Keratinocyte (primary cell): ENCODE measurements at regions not wholly inside any gene's neighbourhood (a gene's known extent, or its start where the extent isn't known, plus 50 kb on each side); places are given as distances from the start of the nearest gene placed in this dataset.

Experiments
- DNase-seq: peaks from one replicate; pipeline ENCODE4 v3.0.0-alpha.2; 2011; ENCODE audit warnings: low read depth, missing footprints, low spot score
- FAIRE-seq: peaks from 2 replicates; lab custom pipeline; 2011; peaks lifted over from hg19 to GRCh38; lab: Jason Lieb, UNC
- H2AFZ ChIP-seq: 2 replicates; pipeline ENCODE4 v1.6.0; 2012; ENCODE audit warnings: low read length, control low read depth, inconsistent platforms; ENCODE audit not compliant: control insufficient read depth
- H3K27ac ChIP-seq: 2 replicates; pipeline ENCODE4 v1.5.1; 2011; ENCODE audit warnings: low read length; ENCODE audit not compliant: control insufficient read depth, insufficient read depth
- H3K27me3 ChIP-seq: 3 replicates; pipeline ENCODE4 v1.6.0; 2011; ENCODE audit warnings: low read length; ENCODE audit not compliant: control insufficient read depth, insufficient read depth; ENCODE audit errors: extremely low read depth
- H3K36me3 ChIP-seq, 2 experiments: 2 replicates in 1 of 2; 3 replicates in 1 of 2; pipeline ENCODE4 v1.5.1; 2011; ENCODE audit warnings: low read length in 2 of 2, mild to moderate bottlenecking in 1 of 2; ENCODE audit not compliant: control insufficient read depth in 2 of 2, insufficient read depth in 2 of 2; ENCODE audit errors: extremely low read depth in 1 of 2
- H3K4me1 ChIP-seq: 3 replicates; pipeline ENCODE4 v1.5.1; 2011; ENCODE audit warnings: low read length; ENCODE audit not compliant: control insufficient read depth, insufficient read depth; ENCODE audit errors: extremely low read depth
- H3K4me2 ChIP-seq: 3 replicates; pipeline ENCODE4 v1.6.0; 2011; ENCODE audit warnings: low read depth, low read length; ENCODE audit not compliant: control insufficient read depth, insufficient read depth; ENCODE audit errors: extremely low read depth
- H3K4me3 ChIP-seq, 3 experiments: fragments of 200-600 bp in 1 of 3; sonication (generic) in 1 of 3; 2 replicates in 2 of 3; 3 replicates in 1 of 3; pipeline ENCODE4 v1.5.1; 2011 to 2016; ENCODE audit warnings: low read length in 3 of 3, mild to moderate bottlenecking in 3 of 3, control low read depth in 2 of 3, inconsistent platforms in 1 of 3, low read depth in 1 of 3, mixed read lengths in 1 of 3, mixed run types in 1 of 3, moderate library complexity in 1 of 3; ENCODE audit not compliant: control insufficient read depth in 2 of 3, insufficient read depth in 2 of 3; ENCODE audit errors: extremely low read depth in 1 of 3
- H3K79me2 ChIP-seq: 2 replicates; pipeline ENCODE4 v1.6.0; 2012; ENCODE audit warnings: low read length; ENCODE audit not compliant: control insufficient read depth, insufficient read depth
- H3K9ac ChIP-seq: 3 replicates; pipeline ENCODE4 v1.6.0; 2011; ENCODE audit warnings: low read length; ENCODE audit not compliant: control insufficient read depth, insufficient read depth; ENCODE audit errors: extremely low read depth
- H3K9me1 ChIP-seq: 3 replicates; pipeline ENCODE4 v1.6.0; 2011; ENCODE audit warnings: low read length; ENCODE audit not compliant: control insufficient read depth, insufficient read depth; ENCODE audit errors: extremely low read depth
- H3K9me3 ChIP-seq: 2 replicates; pipeline ENCODE4 v1.5.1; 2012; ENCODE audit warnings: low read depth, low read length; ENCODE audit not compliant: control insufficient read depth
- H4K20me1 ChIP-seq: 3 replicates; pipeline ENCODE4 v1.6.0; 2011; ENCODE audit warnings: low read length; ENCODE audit not compliant: control insufficient read depth, insufficient read depth; ENCODE audit errors: extremely low read depth
- CTCF ChIP-seq, 3 experiments: IDR thresholded peaks in 1 of 3; conservative IDR thresholded peaks in 1 of 3; optimal IDR thresholded peaks in 1 of 3; 2 replicates in 2 of 3; 3 replicates in 1 of 3; pipeline versions ENCODE3 to v1.5.1; 2011; ENCODE audit warnings: low read length in 3 of 3, mild to moderate bottlenecking in 3 of 3, moderate library complexity in 2 of 3, control low read depth in 1 of 3, inconsistent platforms in 1 of 3; ENCODE audit not compliant: insufficient read depth in 2 of 3; ENCODE audit errors: extremely low read depth in 1 of 3
- EZH2 ChIP-seq: IDR thresholded peaks from one replicate; pipeline ENCODE4 v1.6.1; 2012; ENCODE audit warnings: inconsistent platforms, mild to moderate bottlenecking, low read length, moderate library complexity
- dilution Hi-C: fragments of 300-500 bp; cut with MboI; formaldehyde crosslinking; loops from one replicate; pipeline ENCODE4 v1.7.0; 2020; ENCODE audit warnings: low sequenced_read_pairs; ENCODE audit not compliant: extremely low pct_ligation_motif_present

- Histone ChIP-seq H3K79me2 (no peaks in the 10 kb centered on the region), H3K36me3 (no peaks in the 10 kb centered on the region), H3K27ac (no peak overlapping the region), H3K27me3 (no peaks in the 10 kb centered on the region), H3K9me3 (no peaks in the 10 kb centered on the region), H3K9me1 (no peaks in the 10 kb centered on the region), H3K4me1 (no peaks in the 10 kb centered on the region), H2AFZ (no peak overlapping the region), H3K4me2 (no peak overlapping the region), H4K20me1 (no peaks in the 10 kb centered on the region), H3K4me3 (no peak overlapping the region), H3K9ac (no peak overlapping the region)
- DNase-seq: no peak
- TF ChIP-seq EZH2: no peak
- TF ChIP-seq CTCF (optimal IDR thresholded peaks at IDR 0.05 in 1 of 3, IDR thresholded peaks at IDR 0.05 in 1 of 3, conservative IDR thresholded peaks at IDR 0.05 in 1 of 3; ENCODE audit: extremely low read depth in 1 of 3, insufficient read depth in 2 of 3, low read length in 3 of 3): no peak
- dilution Hi-C loops: no loop called here
- no peak for FAIRE-seq
These were observed 130.8 kb downstream of the SAMD5 start for GRCh38 chr6:147639279-147639678.

- Histone ChIP-seq H3K27ac (no peak overlapping the region), H3K9ac (no peak overlapping the region), H4K20me1 (no peaks in the 10 kb centered on the region), H3K36me3 (no peaks in the 10 kb centered on the region), H3K4me1 (no peaks in the 10 kb centered on the region), H2AFZ (no peak overlapping the region), H3K9me1 (no peaks in the 10 kb centered on the region), H3K4me2 (no peak overlapping the region), H3K9me3 (no peaks in the 10 kb centered on the region), H3K4me3 (no peak overlapping the region), H3K27me3 (no peaks in the 10 kb centered on the region), H3K79me2 (no peaks in the 10 kb centered on the region)
- dilution Hi-C loops: no loop called here
- FAIRE-seq: no peak
- no peak for DNase-seq
- TF ChIP-seq EZH2 (no peak), CTCF (optimal IDR thresholded peaks at IDR 0.05 in 1 of 3, IDR thresholded peaks at IDR 0.05 in 1 of 3, conservative IDR thresholded peaks at IDR 0.05 in 1 of 3; ENCODE audit: extremely low read depth in 1 of 3, insufficient read depth in 2 of 3, low read length in 3 of 3) (no peak)
These were observed 132.1 kb downstream of the SAMD5 start for GRCh38 chr6:147640606-147641005.
